GM12878 (cell line): ENCODE measurements at regions not wholly inside any gene's neighbourhood (a gene's known extent, or its start where the extent isn't known, plus 50 kb on each side); places are given as distances from the start of the nearest gene placed in this dataset.

ENCODE experiments used
- ATAC-seq: fragments of 200-7000 bp; cut with Tn5 transposase; 3 replicates; pipeline ENCODE4 v1.9.1; 2020; ENCODE audit warnings: mild to moderate bottlenecking, moderate library complexity
- BruUV-seq: library from RNA; stranded (reverse); fragments of 400-500 nt; replicated peaks from 2 replicates; lab custom pipeline; 2021; lab: Mats Ljungman, UMichigan
- CTCF ChIA-PET: fragments of 300-600 bp; sonication (Branson Sonifier 250); formaldehyde crosslinking; extraction: SDS; loops from one replicate; lab custom pipeline; 2021; ENCODE audit warnings: inconsistent platforms; lab: Yijun Ruan, JAX
- POLR2A ChIA-PET: fragments of 350-600 bp; formaldehyde crosslinking; extraction: SDS; loops from one replicate; lab custom pipeline; 2021; ENCODE audit warnings: inconsistent platforms; lab: Charles Lee
- RAD21 ChIA-PET: fragments of 300-600 bp; sonication (Branson Sonifier 250); formaldehyde crosslinking; loops from one replicate; lab custom pipeline; 2023; ENCODE audit warnings: antibody characterized with exemption; ENCODE audit not compliant: unreplicated experiment; lab: Charles Lee
- SMC1A ChIA-PET: fragments of 300-600 bp; sonication (Branson Sonifier 250); formaldehyde crosslinking; loops from one replicate; lab custom pipeline; 2023; ENCODE audit not compliant: unreplicated experiment, uncharacterized antibody; lab: Charles Lee
- DNase-seq: peaks from one replicate; pipeline ENCODE4 v3.0.0-alpha.2; 2011; ENCODE audit warnings: low read depth, low spot score
- FAIRE-seq: peaks from 3 replicates; lab custom pipeline; 2011; peaks lifted over from hg19 to GRCh38; lab: Jason Lieb, UNC
- H2AFZ ChIP-seq: 2 replicates; pipeline ENCODE4 v1.6.0; 2011; ENCODE audit warnings: low read depth, low read length, control low read depth; ENCODE audit not compliant: control insufficient read depth
- H3K27ac ChIP-seq: 2 replicates; pipeline ENCODE4 v1.5.1; 2011; ENCODE audit warnings: control low read depth; ENCODE audit not compliant: control insufficient read depth, insufficient read depth
- H3K27me3 ChIP-seq, 2 experiments: replicated peaks in 1 of 2; 2 replicates each; pipeline versions ENCODE4 v1.6.0 to v1.6.1; 2011; ENCODE audit warnings: low read length in 1 of 2; ENCODE audit not compliant: control insufficient read depth in 2 of 2, insufficient read depth in 2 of 2
- H3K36me3 ChIP-seq, 2 experiments: 2 replicates each; pipeline ENCODE4 v1.5.1; 2011; ENCODE audit warnings: low read length in 1 of 2; ENCODE audit not compliant: control insufficient read depth in 2 of 2, insufficient read depth in 2 of 2
- H3K4me1 ChIP-seq: 2 replicates; pipeline ENCODE4 v1.6.1; 2011; ENCODE audit warnings: mild to moderate bottlenecking, low read length, moderate library complexity, mixed read lengths; ENCODE audit not compliant: control insufficient read depth, insufficient read depth
- H3K4me2 ChIP-seq: 2 replicates; pipeline ENCODE4 v1.6.0; 2011; ENCODE audit warnings: control low read depth; ENCODE audit not compliant: control insufficient read depth, insufficient read depth
- H3K4me3 ChIP-seq: fragments of 200-600 bp; sonication (generic); 2 replicates; pipeline ENCODE4 v1.5.1; 2016
- H3K79me2 ChIP-seq: 2 replicates; pipeline ENCODE4 v1.6.0; 2011; ENCODE audit warnings: low read length; ENCODE audit not compliant: control insufficient read depth, insufficient read depth
- H3K9ac ChIP-seq: 2 replicates; pipeline ENCODE4 v1.8.0; 2011; ENCODE audit warnings: low read length, control low read depth, mixed read lengths; ENCODE audit not compliant: control insufficient read depth, insufficient read depth
- H3K9me3 ChIP-seq: replicated peaks from 3 replicates; pipeline ENCODE4 v1.5.1; 2011; ENCODE audit warnings: mild to moderate bottlenecking, low read length; ENCODE audit not compliant: control insufficient read depth, insufficient read depth
- H4K20me1 ChIP-seq: 2 replicates; pipeline ENCODE4 v1.6.0; 2011; ENCODE audit not compliant: control insufficient read depth, insufficient read depth
- DPF2 ChIP-seq: fragments of 450-650 bp; IDR thresholded peaks from 2 replicates; pipeline ENCODE4 v1.6.1; 2017; ENCODE audit warnings: mild to moderate bottlenecking
- EP300 ChIP-seq, 2 experiments: fragments of 150-350 bp in 1 of 2; IDR thresholded peaks; 2 replicates each; pipeline ENCODE4 v1.6.1; 2011 to 2012; ENCODE audit warnings: low read depth in 2 of 2, low read length in 2 of 2, borderline replicate concordance in 1 of 2, improper control_type of control experiment in 1 of 2, inconsistent platforms in 1 of 2; ENCODE audit not compliant: control insufficient read depth in 1 of 2
- NRF1 ChIP-seq: conservative IDR thresholded peaks from 2 replicates; pipeline ENCODE4 v1.6.1; 2011; ENCODE audit warnings: mild to moderate bottlenecking, low read depth, low read length, improper control_type of control experiment
- SUPT20H ChIP-seq: IDR thresholded peaks from 2 replicates; pipeline ENCODE4 v1.6.1; 2011; ENCODE audit warnings: low read depth, mild to moderate bottlenecking, low read length, moderate library complexity, borderline replicate concordance; ENCODE audit not compliant: control insufficient read depth
- ZBED1 ChIP-seq: IDR thresholded peaks from 2 replicates; pipeline ENCODE4 v1.6.1; 2016; ENCODE audit warnings: borderline replicate concordance
- WGBS: methylation state at CpG from one replicate; pipeline ENCODE4 v1.1.6; 2016; ENCODE audit warnings: low lambda C conversion rate; ENCODE audit not compliant: insufficient replicate concordance, insufficient coverage; ENCODE audit errors: missing lambda C conversion rate; 5-methylcytosine and 5-hydroxymethylcytosine counted together
- in situ Hi-C: fragments of 300-500 bp; cut with MboI; formaldehyde crosslinking; loops from 9 replicates; pipeline ENCODE4 v1.14.3; 2018; ENCODE audit warnings: mixed read lengths
- intact Hi-C: fragments of 100-400 bp; cut with micrococcal nuclease; formaldehyde crosslinking; loops from one replicate; pipeline ENCODE4 v1.14.2; 2022; ENCODE audit not compliant: unreplicated experiment
- TF ChIP-seq, protein P1 (sequence below): fragments of 450-650 bp; IDR thresholded peaks from 2 replicates; pipeline ENCODE4 v1.6.1; 2018; ENCODE audit warnings: mild to moderate bottlenecking, low read depth, moderate library complexity; ENCODE audit not compliant: partially characterized antibody

DNA sequence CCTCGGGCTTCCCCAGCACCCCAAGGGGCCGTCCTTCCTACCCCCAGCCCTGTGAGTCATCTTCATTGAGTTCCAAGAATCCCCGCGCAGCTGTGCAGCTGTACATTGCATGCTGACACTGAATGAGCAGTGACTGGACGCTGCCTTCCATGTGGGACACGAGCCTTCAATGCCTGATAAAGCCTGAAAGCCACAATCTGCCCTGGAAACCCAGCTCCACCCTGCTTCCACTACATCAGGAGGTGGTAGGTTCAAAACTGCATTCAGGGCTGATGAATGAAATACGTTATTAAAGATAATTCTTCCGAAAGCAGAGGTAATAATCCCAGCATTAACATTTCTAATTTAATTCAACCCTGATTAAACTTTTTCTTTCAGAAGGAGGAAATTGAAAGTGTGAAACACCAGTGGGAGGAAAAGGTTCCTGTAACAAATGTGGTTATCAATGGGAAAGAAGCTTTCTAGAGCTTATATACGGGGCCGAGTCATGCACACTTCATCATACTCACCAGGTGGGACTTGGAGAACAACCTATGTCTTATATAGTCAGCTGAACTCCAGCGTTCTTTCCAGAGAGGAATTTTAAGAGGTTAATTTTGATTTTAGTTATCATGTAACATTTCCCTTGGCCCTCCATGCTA is 360.1 kb downstream of the LPIN1 start (continued):
- TF ChIP-seq, protein P1, sequence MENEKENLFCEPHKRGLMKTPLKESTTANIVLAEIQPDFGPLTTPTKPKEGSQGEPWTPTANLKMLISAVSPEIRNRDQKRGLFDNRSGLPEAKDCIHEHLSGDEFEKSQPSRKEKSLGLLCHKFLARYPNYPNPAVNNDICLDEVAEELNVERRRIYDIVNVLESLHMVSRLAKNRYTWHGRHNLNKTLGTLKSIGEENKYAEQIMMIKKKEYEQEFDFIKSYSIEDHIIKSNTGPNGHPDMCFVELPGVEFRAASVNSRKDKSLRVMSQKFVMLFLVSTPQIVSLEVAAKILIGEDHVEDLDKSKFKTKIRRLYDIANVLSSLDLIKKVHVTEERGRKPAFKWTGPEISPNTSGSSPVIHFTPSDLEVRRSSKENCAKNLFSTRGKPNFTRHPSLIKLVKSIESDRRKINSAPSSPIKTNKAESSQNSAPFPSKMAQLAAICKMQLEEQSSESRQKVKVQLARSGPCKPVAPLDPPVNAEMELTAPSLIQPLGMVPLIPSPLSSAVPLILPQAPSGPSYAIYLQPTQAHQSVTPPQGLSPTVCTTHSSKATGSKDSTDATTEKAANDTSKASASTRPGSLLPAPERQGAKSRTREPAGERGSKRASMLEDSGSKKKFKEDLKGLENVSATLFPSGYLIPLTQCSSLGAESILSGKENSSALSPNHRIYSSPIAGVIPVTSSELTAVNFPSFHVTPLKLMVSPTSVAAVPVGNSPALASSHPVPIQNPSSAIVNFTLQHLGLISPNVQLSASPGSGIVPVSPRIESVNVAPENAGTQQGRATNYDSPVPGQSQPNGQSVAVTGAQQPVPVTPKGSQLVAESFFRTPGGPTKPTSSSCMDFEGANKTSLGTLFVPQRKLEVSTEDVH = no peak
- TF ChIP-seq DPF2 = no peak

GRCh38 chr2:12107321-12107720 is 360.9 kb downstream of the LPIN1 start:
- Histone ChIP-seq H3K79me2 (no peaks in the 10 kb centered on the region), H3K27ac (no peak overlapping the region), H3K27me3 (no peaks in the 10 kb centered on the region), H3K36me3 (peaks cover 0 to 2% of the 10 kb centered on the region in 2 experiments; a peak in 1 of 4 replicates), H3K9me3 (no peaks in the 10 kb centered on the region), H2AFZ (no peak overlapping the region), H3K4me1 (peaks cover 10% of the 10 kb centered on the region), H3K4me2 (no peak overlapping the region), H4K20me1 (no peaks in the 10 kb centered on the region), H3K9ac (no peak overlapping the region), H3K4me3 (no peak overlapping the region)
- FAIRE-seq (no peak), ATAC-seq (no peak), DNase-seq (no peak)
- ChIA-PET RAD21 (no interaction called here), POLR2A (interaction anchor here (0.6 kb wide), 1 partner anchor 98 kb away, joined by 3 read pairs; no protein-coding TSS in a partner anchor), SMC1A (interaction anchor here (0.9 to 1.9 kb wide), 3 partner anchors 10 to 23 kb away, joined by 3 to 6 read pairs (median 5); no protein-coding TSS in a partner anchor), CTCF (interaction anchor here (2.1 kb wide), 1 partner anchor 11 kb away, joined by 6 read pairs; no protein-coding TSS in a partner anchor)
- WGBS = 58% methylated on average over 4 of the region's 4 CpGs
- TF ChIP-seq NRF1 = no peak
- no peak for TF ChIP-seq ZBED1
- TF ChIP-seq EP300 (IDR thresholded peaks at IDR 0.05; ENCODE audit: borderline replicate concordance in 1 of 2, control insufficient read depth in 1 of 2, low read depth in 2 of 2, low read length in 2 of 2) = no peak
- no peak for TF ChIP-seq SUPT20H
- in situ Hi-C loops (no loop called here), intact Hi-C loops (no loop called here)
- BruUV-seq = no TSS peak
